ENCODE measurements at regions not wholly inside any gene's neighbourhood (a gene's known extent, or its start where the extent isn't known, plus 50 kb on each side); places are given as distances from the start of the nearest gene placed in this dataset.

DNA sequence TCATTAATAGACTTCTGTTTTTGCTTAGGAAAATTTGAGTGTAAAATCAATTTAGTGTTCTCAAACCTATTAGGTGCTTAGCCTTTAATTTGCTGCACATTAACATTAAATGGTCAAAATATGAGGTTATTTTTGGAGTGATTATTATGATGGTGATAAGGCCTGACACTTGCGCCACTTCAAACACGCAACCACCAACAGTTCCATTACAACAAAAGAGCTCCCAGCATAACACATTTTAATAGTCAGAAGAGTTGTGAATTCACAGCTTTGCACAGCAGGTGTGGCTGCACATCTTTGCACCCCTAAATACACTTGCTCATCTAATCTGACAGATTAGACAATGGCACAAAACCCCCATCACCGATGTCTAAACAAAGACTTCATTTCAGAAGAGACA is 940.7 kb downstream of the NR2F1-AS1 start:
- intact Hi-C loops (cut with micrococcal nuclease), result no loop called here
- Mint-ChIP-seq H3K4me1 (ENCODE audit: low read depth) (no peaks in the 10 kb centered on the region), H3K27ac (no peak overlapping the region), H3K4me3 (no peak overlapping the region), H3K9me3 (no peaks in the 10 kb centered on the region), H3K27me3 (no peaks in the 10 kb centered on the region), H3K36me3 (ENCODE audit: low read depth) (no peaks in the 10 kb centered on the region)
- CTCF ChIA-PET, result no interaction called here
- no peak for DNase-seq
- TF ChIP-seq, protein P1, sequence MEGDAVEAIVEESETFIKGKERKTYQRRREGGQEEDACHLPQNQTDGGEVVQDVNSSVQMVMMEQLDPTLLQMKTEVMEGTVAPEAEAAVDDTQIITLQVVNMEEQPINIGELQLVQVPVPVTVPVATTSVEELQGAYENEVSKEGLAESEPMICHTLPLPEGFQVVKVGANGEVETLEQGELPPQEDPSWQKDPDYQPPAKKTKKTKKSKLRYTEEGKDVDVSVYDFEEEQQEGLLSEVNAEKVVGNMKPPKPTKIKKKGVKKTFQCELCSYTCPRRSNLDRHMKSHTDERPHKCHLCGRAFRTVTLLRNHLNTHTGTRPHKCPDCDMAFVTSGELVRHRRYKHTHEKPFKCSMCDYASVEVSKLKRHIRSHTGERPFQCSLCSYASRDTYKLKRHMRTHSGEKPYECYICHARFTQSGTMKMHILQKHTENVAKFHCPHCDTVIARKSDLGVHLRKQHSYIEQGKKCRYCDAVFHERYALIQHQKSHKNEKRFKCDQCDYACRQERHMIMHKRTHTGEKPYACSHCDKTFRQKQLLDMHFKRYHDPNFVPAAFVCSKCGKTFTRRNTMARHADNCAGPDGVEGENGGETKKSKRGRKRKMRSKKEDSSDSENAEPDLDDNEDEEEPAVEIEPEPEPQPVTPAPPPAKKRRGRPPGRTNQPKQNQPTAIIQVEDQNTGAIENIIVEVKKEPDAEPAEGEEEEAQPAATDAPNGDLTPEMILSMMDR (IDR thresholded peaks at IDR 0.05), result no peak
- no peak for ATAC-seq
- POLR2A ChIA-PET, result no interaction called here

DNA sequence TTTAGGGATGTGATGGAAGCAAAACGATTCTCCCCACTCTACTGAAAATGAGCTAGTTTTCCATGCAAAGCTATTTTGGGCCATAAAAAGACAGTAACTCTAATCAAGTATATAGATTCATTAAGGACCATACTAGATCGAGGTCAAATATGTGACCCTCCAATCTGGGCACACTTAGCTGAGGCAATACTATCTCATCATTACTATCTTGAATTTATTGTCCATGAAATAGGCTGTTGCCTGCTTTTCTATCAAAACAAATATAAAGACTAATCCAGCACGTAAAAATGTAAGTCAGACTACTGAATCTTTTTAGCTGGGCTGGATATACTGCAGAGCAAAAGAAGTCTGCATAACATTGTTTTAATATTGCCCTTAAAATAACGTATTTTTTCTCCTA is 943.1 kb downstream of the NR2F1-AS1 start:
- no peaks in the 10 kb centered on the region for H3K27me3 Mint-ChIP-seq

DNA sequence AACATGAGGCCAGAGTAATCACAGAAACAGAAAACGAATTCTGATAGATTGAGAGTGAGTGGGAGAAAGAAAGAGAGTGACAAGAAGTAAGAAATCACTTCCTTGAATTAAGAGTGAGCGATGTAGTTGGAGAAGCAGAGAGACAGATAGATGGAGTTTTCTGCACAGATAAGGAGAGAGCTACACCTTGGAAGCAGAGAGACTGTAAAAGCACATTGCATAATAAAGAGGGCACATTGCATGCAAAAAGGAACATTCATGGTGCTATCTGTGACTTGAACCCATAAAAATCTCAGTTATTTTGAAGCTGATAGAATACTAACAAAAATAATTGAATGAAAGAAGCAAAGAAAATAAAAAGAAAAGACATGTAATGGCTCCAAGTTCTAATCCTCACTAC is 943.8 kb downstream of the NR2F1-AS1 start:
- H3K4me1 Mint-ChIP-seq (ENCODE audit: low read depth), result no peaks in the 10 kb centered on the region
- no peak for ATAC-seq
- POLR2A ChIA-PET, result no interaction called here
- CTCF ChIA-PET, result no interaction called here
- H3K27ac Mint-ChIP-seq, result no peak overlapping the region
- no peaks in the 10 kb centered on the region for H3K27me3 Mint-ChIP-seq
- no peaks in the 10 kb centered on the region for H3K36me3 Mint-ChIP-seq (ENCODE audit: low read depth)
- no peak for DNase-seq
- TF ChIP-seq, protein P1 (IDR thresholded peaks at IDR 0.05), result no peak
- no peak overlapping the region for H3K4me3 Mint-ChIP-seq
- H3K9me3 Mint-ChIP-seq, result peaks cover 4% of the 10 kb centered on the region
- intact Hi-C loops (cut with micrococcal nuclease), result no loop called here

More for the DNA sequence above, 943.1 kb downstream of the NR2F1-AS1 start:
- intact Hi-C loops (cut with micrococcal nuclease), result no loop called here
- peaks cover 4% of the 10 kb centered on the region for H3K9me3 Mint-ChIP-seq
- no peaks in the 10 kb centered on the region for H3K4me1 Mint-ChIP-seq (ENCODE audit: low read depth)
- H3K36me3 Mint-ChIP-seq (ENCODE audit: low read depth), result no peaks in the 10 kb centered on the region
- H3K4me3 Mint-ChIP-seq, result no peak overlapping the region
- ChIA-PET POLR2A (no interaction called here), CTCF (no interaction called here)
- ATAC-seq (no peak), DNase-seq (no peak)
- TF ChIP-seq, protein P1 (IDR thresholded peaks at IDR 0.05), result no peak
- H3K27ac Mint-ChIP-seq, result no peak overlapping the region

DNA sequence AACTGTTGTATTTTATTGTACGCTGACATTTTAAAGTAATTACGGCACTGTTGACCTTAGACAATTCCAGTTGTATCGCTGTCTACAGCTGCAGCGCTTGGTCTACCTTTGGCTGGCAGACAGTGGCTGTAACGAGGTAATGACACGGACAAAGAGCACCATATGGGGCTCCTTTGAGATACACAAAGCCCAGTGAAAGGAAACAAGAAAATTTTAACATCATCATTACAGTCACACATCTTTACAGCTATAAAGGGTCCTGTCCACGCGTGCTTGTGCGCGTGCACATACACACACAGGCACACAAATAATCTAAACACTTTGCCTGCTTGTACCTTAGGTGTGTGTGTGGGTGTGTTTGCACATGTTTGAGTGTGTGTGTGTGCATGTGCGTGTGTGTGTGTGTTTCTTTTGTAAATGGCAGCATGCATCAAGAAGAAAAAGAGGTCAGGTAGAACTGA is 946.0 kb downstream of the NR2F1-AS1 start:
- peaks cover 4% of the 10 kb centered on the region for H3K9me3 Mint-ChIP-seq
- POLR2A ChIA-PET, result no interaction called here
- intact Hi-C loops (cut with micrococcal nuclease), result no loop called here
- H3K4me3 Mint-ChIP-seq, result no peak overlapping the region
- H3K4me1 Mint-ChIP-seq (ENCODE audit: low read depth), result no peaks in the 10 kb centered on the region
- CTCF ChIA-PET, result no interaction called here
- DNase-seq (no peak), ATAC-seq (no peak)
- no peak overlapping the region for H3K27ac Mint-ChIP-seq
- H3K36me3 Mint-ChIP-seq (ENCODE audit: low read depth), result no peaks in the 10 kb centered on the region
- no peaks in the 10 kb centered on the region for H3K27me3 Mint-ChIP-seq
- TF ChIP-seq, protein P1 (IDR thresholded peaks at IDR 0.05), result no peak

DNA sequence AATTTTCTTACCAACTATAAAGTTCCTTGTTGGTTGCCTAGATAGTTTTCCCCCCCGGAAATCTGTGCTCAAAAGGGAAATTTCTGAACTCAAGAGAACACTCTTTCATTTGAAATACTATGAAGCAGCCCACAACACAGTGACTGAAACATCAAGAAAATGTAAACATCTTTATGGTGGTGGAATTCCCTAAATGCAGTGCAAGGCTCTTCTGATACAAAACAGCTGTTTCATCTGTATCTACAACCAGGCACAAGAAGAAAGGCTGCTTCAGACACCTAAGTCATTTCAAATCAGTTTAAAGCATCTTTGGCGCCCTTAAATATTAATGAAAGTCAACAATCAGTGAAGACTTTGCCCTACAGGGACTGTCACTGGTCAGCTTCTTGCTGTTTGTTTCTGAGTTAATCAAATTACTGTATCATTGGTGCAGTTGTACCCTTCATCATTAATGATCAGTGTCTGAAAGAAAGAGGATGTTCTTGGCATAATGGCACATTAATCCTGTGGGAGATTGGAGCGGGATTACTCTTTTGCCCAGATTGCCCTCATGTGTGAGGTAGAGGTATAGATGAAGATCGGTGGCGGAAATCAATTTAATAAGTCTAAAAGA is 947.0 kb downstream of the NR2F1-AS1 start:
- H3K27me3 Mint-ChIP-seq, result no peaks in the 10 kb centered on the region

More for the DNA sequence above, 947.0 kb downstream of the NR2F1-AS1 start:
- intact Hi-C loops (cut with micrococcal nuclease), result no loop called here
- TF ChIP-seq, protein P1 (IDR thresholded peaks at IDR 0.05), result no peak
- DNase-seq (no peak), ATAC-seq (no peak)
- ChIA-PET CTCF (no interaction called here), POLR2A (no interaction called here)
- peaks cover 4% of the 10 kb centered on the region for H3K9me3 Mint-ChIP-seq
- H3K4me1 Mint-ChIP-seq (ENCODE audit: low read depth), result no peaks in the 10 kb centered on the region
- no peak overlapping the region for H3K27ac Mint-ChIP-seq
- H3K36me3 Mint-ChIP-seq (ENCODE audit: low read depth), result no peaks in the 10 kb centered on the region
- no peak overlapping the region for H3K4me3 Mint-ChIP-seq

All from activated CD8-positive, alpha-beta T cell treated with anti-CD3 and anti-CD28 coated beads for 36 hours (primary cell).